Ovary (tissue), 7 donors: ENCODE measurements at regions not wholly inside any gene's neighbourhood (a gene's known extent, or its start where the extent isn't known, plus 50 kb on each side); places are given as distances from the start of the nearest gene placed in this dataset.

Source experiments
- DNase-seq, 5 donors: peaks; one replicate each; pipeline ENCODE4 v3.0.0-alpha.2; 2019 to 2020
- H3K27ac ChIP-seq, 2 donors: fragments of 200-600 bp; one replicate each; pipeline versions ENCODE4 v1.5.1 to v1.8.0; 2019 to 2022
- H3K27me3 ChIP-seq: fragments of 200-600 bp; one replicate; pipeline ENCODE4 v1.8.0; 2022
- H3K36me3 ChIP-seq: fragments of 200-600 bp; sonication (generic); one replicate; pipeline ENCODE4 v1.5.1; 2019
- H3K4me1 ChIP-seq: one replicate; pipeline ENCODE4 v1.8.1; 2013; ENCODE audit warnings: mild to moderate bottlenecking, moderate library complexity; ENCODE audit not compliant: insufficient read depth
- H3K4me3 ChIP-seq: fragments of 200-600 bp; sonication (generic); one replicate; pipeline ENCODE4 v1.5.1; 2017
- H3K9me3 ChIP-seq, 2 donors: fragments of 200-600 bp in 1 of 2; sonication (generic) in 1 of 2; one replicate each; pipeline versions ENCODE4 v1.5.1 to v1.8.1; 2013 to 2019; ENCODE audit warnings: mild to moderate bottlenecking in 1 of 2, moderate library complexity in 1 of 2
- EP300 ChIP-seq: sonication (generic); formaldehyde crosslinking; IDR thresholded peaks from one replicate; pipeline ENCODE4 v1.6.1; 2017; ENCODE audit warnings: antibody characterized with exemption
- POLR2A ChIP-seq: fragments of 450-650 bp; IDR thresholded peaks from one replicate; pipeline ENCODE4 v1.6.1; 2017; ENCODE audit warnings: antibody characterized with exemption, mild to moderate bottlenecking, moderate library complexity
- WGBS, 3 donors: extraction: QIAGEN DNeasy Blood & Tissue Kit in 1 of 3; methylation state at CpG; one replicate each; pipeline versions ENCODE4 v1.1.5 to v1.1.7; 2013 to 2017; 5-methylcytosine and 5-hydroxymethylcytosine counted together
- intact Hi-C, 4 donors: fragments of 100-400 bp; cut with DNase I; formaldehyde crosslinking; loops; one replicate each; pipeline versions ENCODE4 v1.11.0 to v1.15.1; 2022 to 2023
- TF ChIP-seq, protein P1 (sequence below), 3 donors: fragments of 450-650 bp in 2 of 3; fragments of 200-600 bp in 1 of 3; IDR thresholded peaks; one replicate each; pipeline versions ENCODE4 v1.5.1 to v1.8.0; 2016 to 2022; ENCODE audit warnings: antibody characterized with exemption in 3 of 3, mild to moderate bottlenecking in 1 of 3
- donor health status: DM: no; HTN: no; CAD: no; lungs with moderate emphysema.
- donor health status: DM: no; HTN: no; CAD: no.
- donor health status: Bipolar disorder and iron deficiency.
- donor health status: DM: no; HTN: no; CAD: no.
- donor health status: DM: yes; HTN: yes; CAD: no.

DNA sequence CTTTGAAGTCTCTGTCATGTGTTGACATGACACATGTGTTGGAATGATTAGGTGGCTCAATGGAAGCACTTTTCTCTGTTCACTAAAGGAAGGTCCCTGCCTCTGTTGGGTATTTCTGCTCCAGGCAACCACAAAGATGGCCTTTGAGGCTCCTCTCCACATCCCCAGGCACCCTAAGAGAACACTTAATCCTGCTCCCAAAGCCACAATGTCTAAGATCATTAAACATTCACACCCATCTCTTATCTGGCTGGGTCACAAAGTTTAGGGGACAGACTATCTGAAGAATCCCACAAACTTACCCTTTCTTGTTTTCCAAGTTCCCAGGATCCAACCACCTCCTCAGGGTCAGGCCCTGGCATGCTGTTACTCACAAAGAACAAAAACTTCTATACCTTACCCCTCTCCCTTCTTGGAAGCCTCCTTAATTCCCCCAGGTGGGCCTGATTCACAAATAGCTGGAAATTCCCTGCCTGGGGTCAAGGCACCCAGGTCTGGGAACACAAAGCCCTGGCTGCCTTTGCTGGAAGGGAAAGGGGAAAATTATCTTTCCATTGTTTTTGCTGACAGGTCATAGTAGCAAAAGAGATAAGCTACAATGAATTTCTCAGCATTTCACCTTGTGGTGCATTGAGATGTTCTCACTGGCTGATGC, 333.7 kb downstream of the PCNX1 start:
- Histone ChIP-seq H3K27me3 (no peaks in the 10 kb centered on the region), H3K4me3 (no peak overlapping the region), H3K27ac (no peak overlapping the region), H3K4me1 (no peaks in the 10 kb centered on the region), H3K9me3 (no peaks in the 10 kb centered on the region), H3K36me3 (no peaks in the 10 kb centered on the region)
- TF ChIP-seq EP300 (no peak), POLR2A (no peak)
- TF ChIP-seq, protein P1, sequence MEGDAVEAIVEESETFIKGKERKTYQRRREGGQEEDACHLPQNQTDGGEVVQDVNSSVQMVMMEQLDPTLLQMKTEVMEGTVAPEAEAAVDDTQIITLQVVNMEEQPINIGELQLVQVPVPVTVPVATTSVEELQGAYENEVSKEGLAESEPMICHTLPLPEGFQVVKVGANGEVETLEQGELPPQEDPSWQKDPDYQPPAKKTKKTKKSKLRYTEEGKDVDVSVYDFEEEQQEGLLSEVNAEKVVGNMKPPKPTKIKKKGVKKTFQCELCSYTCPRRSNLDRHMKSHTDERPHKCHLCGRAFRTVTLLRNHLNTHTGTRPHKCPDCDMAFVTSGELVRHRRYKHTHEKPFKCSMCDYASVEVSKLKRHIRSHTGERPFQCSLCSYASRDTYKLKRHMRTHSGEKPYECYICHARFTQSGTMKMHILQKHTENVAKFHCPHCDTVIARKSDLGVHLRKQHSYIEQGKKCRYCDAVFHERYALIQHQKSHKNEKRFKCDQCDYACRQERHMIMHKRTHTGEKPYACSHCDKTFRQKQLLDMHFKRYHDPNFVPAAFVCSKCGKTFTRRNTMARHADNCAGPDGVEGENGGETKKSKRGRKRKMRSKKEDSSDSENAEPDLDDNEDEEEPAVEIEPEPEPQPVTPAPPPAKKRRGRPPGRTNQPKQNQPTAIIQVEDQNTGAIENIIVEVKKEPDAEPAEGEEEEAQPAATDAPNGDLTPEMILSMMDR (IDR thresholded peaks at IDR 0.05), result no peak
- no peak for DNase-seq
- intact Hi-C loops, result no loop called here

DNA sequence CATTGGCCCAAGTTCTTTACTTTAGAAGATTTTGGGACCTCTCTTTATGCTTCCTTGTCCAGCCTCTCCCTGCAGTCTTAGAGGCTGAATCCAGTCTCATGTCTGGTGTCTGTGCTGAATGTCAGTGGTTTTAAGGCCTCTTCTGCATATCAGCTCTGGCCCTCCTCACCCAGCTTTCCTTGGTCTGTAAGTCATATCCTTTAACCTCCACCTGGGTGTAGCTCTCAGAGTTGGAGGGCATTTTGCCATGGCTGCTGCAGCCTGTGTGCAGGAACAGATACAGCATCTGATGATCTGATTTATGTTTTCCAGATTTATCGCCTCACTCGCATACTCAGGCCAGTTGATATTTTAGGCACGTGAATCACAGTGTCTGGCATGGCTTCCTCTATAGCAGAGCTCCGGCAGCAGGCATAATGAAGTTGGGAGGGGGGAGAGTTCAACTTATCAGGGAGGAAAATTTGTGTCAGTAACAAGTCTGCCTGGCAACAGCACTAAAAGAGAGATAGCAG, 335.0 kb downstream of the PCNX1 start:
- no peaks in the 10 kb centered on the region for H3K27me3 ChIP-seq
- no peak for TF ChIP-seq POLR2A
- no peak for TF ChIP-seq EP300
- TF ChIP-seq, protein P1 (IDR thresholded peaks at IDR 0.05), result no peak
- H3K4me1 ChIP-seq, result no peaks in the 10 kb centered on the region
- intact Hi-C loops, result no loop called here
- 21 to 28% (median 27%) methylated on average over 4 of the region's 4 CpGs for WGBS, 3 donors
- H3K4me3 ChIP-seq, result no peak overlapping the region
- no peak overlapping the region for H3K27ac ChIP-seq
- no peak for DNase-seq
- H3K9me3 ChIP-seq, result no peaks in the 10 kb centered on the region
- no peaks in the 10 kb centered on the region for H3K36me3 ChIP-seq

DNA sequence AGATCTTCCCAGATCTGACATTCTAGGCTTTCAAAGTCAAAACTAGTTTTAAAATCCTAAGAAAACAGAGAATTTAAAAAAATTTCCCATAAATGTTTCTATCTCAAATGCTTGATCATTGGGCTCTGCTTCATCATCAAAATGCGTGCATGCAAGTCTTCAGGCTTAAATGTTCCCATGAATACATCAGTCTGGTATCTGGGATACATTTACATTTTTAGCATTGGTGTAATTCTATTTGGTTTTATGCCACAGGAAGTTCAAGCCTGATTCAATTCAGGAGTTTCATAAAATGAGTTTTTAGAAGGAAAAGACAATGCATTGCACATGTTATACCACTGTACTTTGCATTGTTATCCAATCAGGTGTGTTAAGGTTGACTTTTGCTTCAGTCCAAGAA, 336.4 kb downstream of the PCNX1 start:
- intact Hi-C loops, result no loop called here
- Histone ChIP-seq H3K4me1 (no peaks in the 10 kb centered on the region), H3K36me3 (no peaks in the 10 kb centered on the region), H3K27me3 (no peaks in the 10 kb centered on the region), H3K27ac (no peak overlapping the region), H3K9me3 (no peaks in the 10 kb centered on the region), H3K4me3 (no peak overlapping the region)
- WGBS, 3 donors, result 75 to 78% (median 78%) methylated on average over 1 of the region's 1 CpG
- DNase-seq, result no peak
- TF ChIP-seq, protein P1 (IDR thresholded peaks at IDR 0.05), result no peak
- TF ChIP-seq EP300 (no peak), POLR2A (no peak)

DNA sequence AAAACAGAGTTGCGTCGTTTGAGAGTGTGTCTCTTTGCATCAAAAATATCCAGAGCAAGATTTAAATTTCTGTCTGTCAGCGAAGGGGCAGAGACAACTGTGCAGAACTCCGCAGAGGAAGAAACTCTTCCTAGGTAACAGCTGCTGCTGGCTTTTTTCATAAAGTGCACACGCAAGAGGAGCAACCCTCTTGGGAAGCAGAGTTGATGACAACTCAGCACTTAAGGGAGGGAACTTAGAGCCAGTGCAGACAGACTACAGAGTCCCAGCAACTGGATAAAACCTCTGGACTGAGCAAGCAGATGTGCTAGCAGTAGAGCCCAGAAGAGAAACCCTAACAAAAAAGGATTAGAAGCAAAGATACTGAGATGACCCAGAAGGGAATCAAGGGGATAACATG, 337.1 kb downstream of the PCNX1 start:
- no peak for TF ChIP-seq POLR2A
- TF ChIP-seq EP300, result no peak
- TF ChIP-seq, protein P1 (IDR thresholded peaks at IDR 0.05), result no peak
- H3K36me3 ChIP-seq, result no peaks in the 10 kb centered on the region
- DNase-seq, result no peak
- no peaks in the 10 kb centered on the region for H3K27me3 ChIP-seq
- intact Hi-C loops, result no loop called here
- no peaks in the 10 kb centered on the region for H3K4me1 ChIP-seq
- 57 to 79% (median 67%) methylated on average over 5 of the region's 5 CpGs for WGBS, 3 donors
- H3K27ac ChIP-seq, result no peak overlapping the region
- no peak overlapping the region for H3K4me3 ChIP-seq
- no peaks in the 10 kb centered on the region for H3K9me3 ChIP-seq
